Heart left ventricle (tissue), 16 donors: ENCODE measurements at regions not wholly inside any gene's neighbourhood (a gene's known extent, or its start where the extent isn't known, plus 50 kb on each side); places are given as distances from the start of the nearest gene placed in this dataset.

Experiments
- ATAC-seq, 4 donors: fragments of 200-7000 bp; cut with Tn5 transposase; one replicate each; pipeline ENCODE4 v1.9.1; 2020 to 2022; ENCODE audit warnings: moderate library complexity in 4 of 4, mild to moderate bottlenecking in 3 of 4, moderate number of reproducible peaks in 1 of 4
- DNase-seq, 5 donors: peaks; one replicate each; pipeline ENCODE4 v3.0.0-alpha.2; 2020
- H3K27ac ChIP-seq, 12 donors: fragments of 200-600 bp; sonication (generic) in 4 of 12; one replicate each; pipeline versions ENCODE4 v1.5.0 to v1.8.0; 2016 to 2022; ENCODE audit warnings: mild to moderate bottlenecking in 2 of 12
- H3K27me3 ChIP-seq, 9 donors: fragments of 200-600 bp; sonication (generic) in 2 of 9; one replicate each; pipeline versions ENCODE4 v1.5.1 to v1.8.0; 2016 to 2022; ENCODE audit warnings: mild to moderate bottlenecking in 3 of 9
- H3K36me3 ChIP-seq, 9 donors: fragments of 200-600 bp; sonication (generic) in 2 of 9; one replicate each; pipeline versions ENCODE4 v1.5.0 to v1.8.0; 2018 to 2022; ENCODE audit warnings: mild to moderate bottlenecking in 2 of 9
- H3K4me1 ChIP-seq, 12 donors: fragments of 200-600 bp; sonication (generic) in 4 of 12; one replicate each; pipeline versions ENCODE4 v1.5.0 to v1.8.0; 2016 to 2022; ENCODE audit warnings: mild to moderate bottlenecking in 3 of 12
- H3K4me3 ChIP-seq, 12 donors: fragments of 200-600 bp; sonication (generic) in 4 of 12; one replicate each; pipeline versions ENCODE4 v1.5.0 to v1.8.0; 2017 to 2022; ENCODE audit warnings: mild to moderate bottlenecking in 9 of 12, moderate library complexity in 4 of 12
- H3K9me3 ChIP-seq, 12 donors: fragments of 200-600 bp; sonication (generic) in 4 of 12; one replicate each; pipeline versions ENCODE4 v1.5.0 to v1.8.0; 2016 to 2022; ENCODE audit warnings: mild to moderate bottlenecking in 1 of 12
- CTCF ChIP-seq, 12 donors: fragments of 200-600 bp; sonication (generic) in 4 of 12; IDR thresholded peaks; one replicate each; pipeline versions ENCODE4 v1.5.0 to v1.8.0; 2018 to 2022; ENCODE audit warnings: antibody characterized with exemption in 12 of 12, mild to moderate bottlenecking in 5 of 12
- POLR2A ChIP-seq, 2 donors: fragments of 450-650 bp; IDR thresholded peaks; one replicate each; pipeline ENCODE4 v1.6.1; 2017; ENCODE audit warnings: antibody characterized with exemption in 2 of 2, mild to moderate bottlenecking in 2 of 2, moderate library complexity in 2 of 2
- WGBS, 4 donors: extraction: QIAGEN DNeasy Blood & Tissue Kit in 2 of 4; methylation state at CpG; one replicate each; pipeline versions ENCODE4 v1.1.5 to v1.1.7; 2013 to 2018; 5-methylcytosine and 5-hydroxymethylcytosine counted together
- intact Hi-C, 10 donors: fragments of 100-400 bp; cut with DNase I; formaldehyde crosslinking; loops; one replicate each; pipeline versions ENCODE4 v1.11.1 to v1.14.2; 2022
- donor health status: ischemic (EF 13 %, LVEDD 7.1; RV severe dilation, severe dysfunction).
- donor health status: healthy with polysubstance abuse.
- donor health status: DM: no; HTN: yes; CAD: no.
- donor health status: DM: no; HTN: no; CAD: no.
- donor health status: ischemic (EF 25% LVEDD 6.9; RV normal size, moderate dysfunction).
- donor health status: ischemic (EF 25% LVEDD 5.7; RV mildly dilated, moderate dysfunction).
- donor health status: healthy.
- donor health status: DM: yes; HTN: yes; CAD: no.
- donor health status: ischemic (EF 35%, LVEDD 5.7; RV mildly dilated, moderate dysfunction).
- donor health status: nonischemic (EF 11% LVEDD 7.7; RV severe dilation, severe dysfunction).
- donor health status: DM: yes; HTN: yes; CAD: no.
- donor health status: PGD.
- donor health status: ischemic (EF 29% LVEDD 5.4; RV normal size, mild dysfunction).
- donor health status: nonischemic (EF 23%, LVEDD 6.1; RV moderate dilation, normal function).

- DNase-seq: no peak
- Histone ChIP-seq H3K36me3 (no peaks in the 10 kb centered on the region), H3K4me3 (no peak overlapping the region), H3K4me1 (peaks cover 0 to 53% (median 5%) of the 10 kb centered on the region in 12 donors), H3K27me3 (no peaks in the 10 kb centered on the region), H3K9me3 (no peaks in the 10 kb centered on the region), H3K27ac (no peak overlapping the region)
- intact Hi-C loops: loop anchor here in 4 of 10 donors (5.0 to 10.0 kb wide), 3 partner anchors 76 to 302 kb away; no protein-coding TSS in a partner anchor
- TF ChIP-seq POLR2A (IDR thresholded peaks at IDR 0.05) (no peak), CTCF (IDR thresholded peaks at IDR 0.05) (no peak)
- 92 to 96% (median 94%) methylated on average over 1 of the region's 1 CpG for WGBS, 4 donors
- no peak for ATAC-seq
These were observed 164.0 kb downstream of the FASLG start for GRCh38 chr1:172822886-172823285.

- Histone ChIP-seq H3K9me3 (no peaks in the 10 kb centered on the region), H3K36me3 (no peaks in the 10 kb centered on the region), H3K27ac (no peak overlapping the region), H3K4me3 (no peak overlapping the region), H3K27me3 (no peaks in the 10 kb centered on the region), H3K4me1 (peaks cover 0 to 47% (median 5%) of the 10 kb centered on the region in 12 donors)
- DNase-seq (peak in 1 of 5 donors; percentile 29), ATAC-seq (peak in 1 of 4 donors; percentile 30)
- TF ChIP-seq CTCF (IDR thresholded peaks at IDR 0.05) (no peak), POLR2A (IDR thresholded peaks at IDR 0.05) (no peak)
- intact Hi-C loops: loop anchor here in 4 of 10 donors (5.0 to 10.0 kb wide), 3 partner anchors 76 to 301 kb away; no protein-coding TSS in a partner anchor
These were observed 164.6 kb downstream of the FASLG start for GRCh38 chr1:172823534-172823933.

- H3K4me1 ChIP-seq: peaks cover 0 to 42% (median 4%) of the 10 kb centered on the region in 12 donors
- H3K27me3 ChIP-seq: no peaks in the 10 kb centered on the region
- TF ChIP-seq POLR2A (IDR thresholded peaks at IDR 0.05) (no peak), CTCF (IDR thresholded peaks at IDR 0.05) (no peak)
- WGBS, 4 donors: 78 to 82% (median 80%) methylated on average over 3 of the region's 3 CpGs
- no peaks in the 10 kb centered on the region for H3K36me3 ChIP-seq
- no peak overlapping the region for H3K4me3 ChIP-seq
- intact Hi-C loops: loop anchor here in 4 of 10 donors (5.0 to 10.0 kb wide), 3 partner anchors 77 to 301 kb away; no protein-coding TSS in a partner anchor
- no peaks in the 10 kb centered on the region for H3K9me3 ChIP-seq
- no peak overlapping the region for H3K27ac ChIP-seq
- no peak for ATAC-seq
- no peak for DNase-seq
These were observed 165.3 kb downstream of the FASLG start for GRCh38 chr1:172824209-172824608.

GRCh38 chr1:172826096-172826741 lies 167.3 kb downstream of the FASLG start:
- no peaks in the 10 kb centered on the region for H3K27me3 ChIP-seq
- peak overlapping the region in 8 of 12 donors; percentile 11 to 28 (median 20) for H3K4me3 ChIP-seq
- TF ChIP-seq CTCF (IDR thresholded peaks at IDR 0.05) (peak; percentile 41 to 75 (median 59)), POLR2A (IDR thresholded peaks at IDR 0.05) (no peak)
- no peaks in the 10 kb centered on the region for H3K9me3 ChIP-seq
- peak overlapping the region; percentile 2 to 78 (median 60) for H3K27ac ChIP-seq
- H3K4me1 ChIP-seq: peaks cover 0 to 31% (median 4%) of the 10 kb centered on the region in 12 donors
- DNase-seq (peak in 1 of 5 donors; percentile 25), ATAC-seq (peak; percentile 83 to 94 (median 88))
- H3K36me3 ChIP-seq: no peaks in the 10 kb centered on the region
- intact Hi-C loops: loop anchor here in 8 of 10 donors (1.0 to 10.0 kb wide), 7 partner anchors 79 to 586 kb away; no protein-coding TSS in a partner anchor
- WGBS, 4 donors: 44 to 50% (median 45%) methylated on average over 10 of the region's 10 CpGs
